Activated B cell treated with CpG ODN at 0.5 μM for 24 hours (primary cell): ENCODE measurements at regions not wholly inside any gene's neighbourhood (a gene's known extent, or its start where the extent isn't known, plus 50 kb on each side); places are given as distances from the start of the nearest gene placed in this dataset.

Source experiments
- ATAC-seq: fragments of 200-7000 bp; cut with Tn5 transposase; one replicate; pipeline ENCODE4 v1.10.0; 2021; ENCODE audit warnings: low read depth, mild to moderate bottlenecking, moderate library complexity
- CTCF ChIA-PET: fragments of 350-600 bp; sonication (Branson Sonifier 250); formaldehyde crosslinking; loops from one replicate; lab custom pipeline; 2021; ENCODE audit warnings: antibody characterized with exemption; lab: Charles Lee
- POLR2A ChIA-PET: fragments of 350-600 bp; sonication (Branson Sonifier 250); formaldehyde crosslinking; loops from one replicate; lab custom pipeline; 2021; ENCODE audit warnings: antibody characterized with exemption; lab: Charles Lee
- DNase-seq: peaks from one replicate; pipeline ENCODE4 v3.0.0; 2022
- H3K27ac Mint-ChIP-seq: one replicate; pipeline ENCODE4 v1.8.0; 2020; ENCODE audit warnings: mixed read lengths
- H3K27me3 Mint-ChIP-seq: one replicate; pipeline ENCODE4 v1.8.0; 2021; ENCODE audit warnings: mixed read lengths
- H3K36me3 Mint-ChIP-seq: one replicate; pipeline ENCODE4 v1.8.0; 2021; ENCODE audit warnings: low read depth, mixed read lengths
- H3K4me1 Mint-ChIP-seq: one replicate; pipeline ENCODE4 v1.8.0; 2021; ENCODE audit warnings: mixed read lengths
- H3K4me3 Mint-ChIP-seq: one replicate; pipeline ENCODE4 v1.8.0; 2020; ENCODE audit warnings: mild to moderate bottlenecking, mixed read lengths
- H3K9me3 Mint-ChIP-seq: one replicate; pipeline ENCODE4 v1.8.0; 2020; ENCODE audit warnings: mixed read lengths
- CTCF ChIP-seq: fragments of 200-600 bp; IDR thresholded peaks from one replicate; pipeline ENCODE4 v1.8.0; 2022; ENCODE audit warnings: antibody characterized with exemption, mild to moderate bottlenecking
- intact Hi-C: fragments of 100-400 bp; cut with micrococcal nuclease; formaldehyde crosslinking; loops from one replicate; pipeline ENCODE4 v1.15.1; 2024

DNA sequence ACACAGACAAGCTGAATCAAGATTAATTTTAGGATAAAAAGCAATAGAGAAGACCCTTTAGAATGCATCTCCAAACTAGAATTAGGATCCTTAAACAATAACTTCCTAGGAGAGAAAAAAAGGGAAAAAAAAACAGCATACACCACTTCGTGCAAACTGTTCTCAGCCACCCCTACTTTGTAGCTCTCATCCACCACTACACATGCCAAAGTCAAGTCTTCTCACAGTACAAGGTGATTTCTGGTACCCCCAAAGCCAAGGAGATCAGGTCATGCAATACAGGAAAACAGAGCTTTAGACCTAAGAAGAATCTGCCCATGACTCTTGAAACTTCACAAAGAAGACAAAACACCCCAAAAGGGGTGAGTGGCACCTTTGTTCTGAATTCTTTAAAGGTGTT is 166.9 kb downstream of the SUCNR1 start:
- DNase-seq = no peak
- no peak overlapping the region for H3K27ac Mint-ChIP-seq
- H3K9me3 Mint-ChIP-seq = peaks cover 8% of the 10 kb centered on the region
- no peak overlapping the region for H3K4me3 Mint-ChIP-seq
- H3K36me3 Mint-ChIP-seq = peaks cover 1% of the 10 kb centered on the region
- no peak for TF ChIP-seq CTCF
- ATAC-seq = no peak
- intact Hi-C loops = no loop called here
- peaks cover 9% of the 10 kb centered on the region for H3K4me1 Mint-ChIP-seq
- no peaks in the 10 kb centered on the region for H3K27me3 Mint-ChIP-seq
- CTCF ChIA-PET = no interaction called here
- POLR2A ChIA-PET = no interaction called here

DNA sequence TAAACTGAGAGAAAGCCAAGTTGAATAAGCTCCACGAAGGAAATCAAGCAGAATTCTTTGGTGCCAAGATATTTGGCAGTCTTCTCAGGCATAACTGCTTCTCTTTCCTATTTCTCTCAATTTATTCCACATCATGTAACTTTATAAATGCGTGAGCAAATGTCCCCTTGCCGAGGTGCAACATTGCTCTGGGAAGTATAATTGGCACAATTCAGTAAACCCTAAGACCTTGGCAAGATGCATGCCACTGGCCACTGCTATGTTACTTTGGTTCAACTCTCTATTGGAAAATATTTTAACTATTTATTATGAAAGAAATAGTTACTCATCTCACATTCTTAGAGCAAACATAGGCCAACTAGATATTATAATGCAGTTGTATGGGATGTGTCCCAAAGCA is 170.2 kb downstream of the SUCNR1 start:
- POLR2A ChIA-PET = no interaction called here
- H3K27ac Mint-ChIP-seq = no peak overlapping the region
- H3K4me3 Mint-ChIP-seq = no peak overlapping the region
- TF ChIP-seq CTCF = no peak
- intact Hi-C loops = no loop called here
- DNase-seq (no peak), ATAC-seq (no peak)
- peaks cover 9% of the 10 kb centered on the region for H3K4me1 Mint-ChIP-seq
- no peaks in the 10 kb centered on the region for H3K27me3 Mint-ChIP-seq
- CTCF ChIA-PET = no interaction called here
- no peaks in the 10 kb centered on the region for H3K9me3 Mint-ChIP-seq
- H3K36me3 Mint-ChIP-seq = no peaks in the 10 kb centered on the region

DNA sequence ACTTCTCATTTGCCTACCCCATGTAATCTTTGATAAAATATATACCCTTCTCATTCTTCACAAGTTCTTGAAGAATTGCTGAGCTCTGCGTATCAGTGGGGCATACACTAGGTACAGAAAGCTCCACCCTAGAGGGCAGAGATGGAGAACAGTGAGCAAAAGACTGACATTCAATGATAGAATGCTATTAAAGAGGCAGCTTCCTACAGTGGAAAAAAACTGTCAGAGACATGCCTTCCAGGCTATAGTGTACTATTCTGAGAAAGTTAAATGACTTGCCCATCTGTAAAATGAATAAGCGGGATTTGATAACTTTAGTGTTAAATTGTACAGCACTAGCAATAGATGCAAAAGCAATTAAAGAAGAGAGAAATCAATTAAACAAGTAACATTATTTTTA is 172.8 kb downstream of the SUCNR1 start:
- H3K27me3 Mint-ChIP-seq = no peaks in the 10 kb centered on the region
- intact Hi-C loops = no loop called here
- H3K4me1 Mint-ChIP-seq = no peaks in the 10 kb centered on the region
- no peak for TF ChIP-seq CTCF
- ATAC-seq (no peak), DNase-seq (no peak)
- POLR2A ChIA-PET = no interaction called here
- CTCF ChIA-PET = no interaction called here
- no peaks in the 10 kb centered on the region for H3K36me3 Mint-ChIP-seq
- no peaks in the 10 kb centered on the region for H3K9me3 Mint-ChIP-seq
- no peak overlapping the region for H3K4me3 Mint-ChIP-seq
- H3K27ac Mint-ChIP-seq = no peak overlapping the region

GRCh38 chr3:152047465-152047864 is 174.0 kb downstream of the SUCNR1 start:
- ATAC-seq (no peak), DNase-seq (no peak)
- Mint-ChIP-seq H3K4me3 (no peak overlapping the region), H3K27ac (no peak overlapping the region), H3K27me3 (no peaks in the 10 kb centered on the region), H3K36me3 (no peaks in the 10 kb centered on the region), H3K9me3 (no peaks in the 10 kb centered on the region), H3K4me1 (no peaks in the 10 kb centered on the region)
- ChIA-PET CTCF (no interaction called here), POLR2A (no interaction called here)
- intact Hi-C loops = no loop called here
- TF ChIP-seq CTCF = no peak

DNA sequence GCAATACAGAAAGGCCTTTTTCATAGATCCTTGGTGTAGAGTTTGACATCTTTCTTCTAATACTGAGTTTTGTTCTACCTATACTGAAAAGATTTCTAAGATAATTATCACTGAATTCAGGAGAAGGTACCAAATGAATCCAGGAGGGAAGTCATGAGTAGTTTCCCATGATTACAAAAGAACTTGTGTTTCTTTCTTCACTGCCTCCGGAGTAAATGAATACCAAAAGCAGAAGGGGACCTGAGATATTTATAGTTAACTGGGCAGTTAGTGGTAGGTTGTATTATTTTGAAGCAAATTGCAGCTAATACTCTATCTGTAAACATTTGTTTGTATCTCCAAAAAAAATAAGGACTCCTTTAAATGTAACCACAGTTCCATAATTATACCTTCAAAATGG is 175.4 kb downstream of the SUCNR1 start:
- Mint-ChIP-seq H3K27ac (no peak overlapping the region), H3K4me3 (no peak overlapping the region)
- CTCF ChIA-PET = no interaction called here

More for the DNA sequence above, 175.4 kb downstream of the SUCNR1 start:
- intact Hi-C loops = no loop called here
- DNase-seq (no peak), ATAC-seq (no peak)
- Mint-ChIP-seq H3K27me3 (no peaks in the 10 kb centered on the region), H3K4me1 (no peaks in the 10 kb centered on the region), H3K9me3 (no peaks in the 10 kb centered on the region), H3K36me3 (no peaks in the 10 kb centered on the region)
- POLR2A ChIA-PET = no interaction called here
- TF ChIP-seq CTCF = no peak
